ENCODE measurements at regions not wholly inside any gene's neighbourhood (a gene's known extent, or its start where the extent isn't known, plus 50 kb on each side); places are given as distances from the start of the nearest gene placed in this dataset.

- TF ChIP-seq POLR2A (IDR thresholded peaks at IDR 0.05) = no peak
- TF ChIP-seq CTCF (IDR thresholded peaks at IDR 0.05) = no peak
Observed at GRCh38 chr5:27318701-27319100, 280.3 kb upstream of the CDH9 start.

All from ovary (tissue), 3 donors.